GM23338 (cell line): ENCODE measurements at regions not wholly inside any gene's neighbourhood (a gene's known extent, or its start where the extent isn't known, plus 50 kb on each side); places are given as distances from the start of the nearest gene placed in this dataset.

ENCODE experiments used
- ATAC-seq: fragments of 200-7000 bp; cut with Tn5 transposase; 3 replicates; pipeline ENCODE4 v1.9.1; 2020
- DNase-seq: peaks from one replicate; pipeline ENCODE4 v3.0.0-alpha.2; 2015; ENCODE audit warnings: low spot score
- H2AFZ ChIP-seq: fragments of 200-600 bp; sonication (generic); 2 replicates; pipeline ENCODE4 v1.8.0; 2016; ENCODE audit warnings: antibody characterized with exemption, mild to moderate bottlenecking, moderate library complexity
- H3F3A ChIP-seq: fragments of 200-600 bp; sonication (generic); replicated peaks from 2 replicates; pipeline ENCODE4 v1.8.0; 2017; ENCODE audit warnings: antibody characterized with exemption, mixed run types, low read depth
- H3K27ac ChIP-seq: fragments of 200-600 bp; sonication (generic); 2 replicates; pipeline ENCODE4 v1.6.1; 2016; ENCODE audit warnings: low read depth
- H3K27me3 ChIP-seq: fragments of 200-600 bp; sonication (generic); 2 replicates; pipeline ENCODE4 v1.8.0; 2016; ENCODE audit warnings: mild to moderate bottlenecking, mixed run types, moderate library complexity; ENCODE audit not compliant: insufficient read depth
- H3K36me3 ChIP-seq: fragments of 200-600 bp; sonication (generic); 2 replicates; pipeline ENCODE4 v1.8.0; 2016; ENCODE audit warnings: mild to moderate bottlenecking; ENCODE audit not compliant: insufficient read depth
- H3K4me1 ChIP-seq: fragments of 200-600 bp; sonication (generic); 2 replicates; pipeline ENCODE4 v1.8.0; 2016; ENCODE audit warnings: mild to moderate bottlenecking, moderate library complexity; ENCODE audit not compliant: insufficient read depth
- H3K4me2 ChIP-seq: fragments of 200-600 bp; sonication (generic); 2 replicates; pipeline ENCODE4 v1.7.1; 2017; ENCODE audit warnings: mixed run types
- H3K4me3 ChIP-seq: fragments of 200-600 bp; sonication (generic); 2 replicates; pipeline ENCODE4 v1.6.1; 2016; ENCODE audit warnings: mixed run types
- H3K79me2 ChIP-seq: fragments of 200-600 bp; sonication (generic); replicated peaks from 2 replicates; pipeline ENCODE4 v1.8.0; 2017; ENCODE audit warnings: mild to moderate bottlenecking; ENCODE audit not compliant: insufficient read depth
- H3K9me2 ChIP-seq: fragments of 200-600 bp; sonication (generic); 2 replicates; pipeline ENCODE4 v1.8.0; 2017; ENCODE audit not compliant: insufficient read depth
- H4K20me1 ChIP-seq: fragments of 200-600 bp; sonication (generic); replicated peaks from 2 replicates; pipeline ENCODE4 v1.8.0; 2017; ENCODE audit warnings: mild to moderate bottlenecking; ENCODE audit not compliant: insufficient read depth
- H3K27ac Mint-ChIP-seq: 2 replicates; pipeline ENCODE4 v1.8.0; 2020; ENCODE audit warnings: inconsistent platforms, mild to moderate bottlenecking, moderate library complexity, mixed read lengths
- H3K27me3 Mint-ChIP-seq: 3 replicates; pipeline ENCODE4 v1.8.0; 2022; ENCODE audit warnings: low read depth, mild to moderate bottlenecking, moderate library complexity, mixed read lengths, inconsistent platforms; ENCODE audit not compliant: insufficient read depth, poor library complexity
- H3K36me3 Mint-ChIP-seq: 3 replicates; pipeline ENCODE4 v1.8.0; 2021; ENCODE audit warnings: low read depth, mild to moderate bottlenecking, inconsistent platforms, moderate library complexity, mixed read lengths
- H3K4me1 Mint-ChIP-seq: 3 replicates; pipeline ENCODE4 v1.8.0; 2020; ENCODE audit warnings: mild to moderate bottlenecking, inconsistent platforms, mixed read lengths
- H3K4me3 Mint-ChIP-seq: 3 replicates; pipeline ENCODE4 v1.8.0; 2021; ENCODE audit warnings: moderate library complexity, mild to moderate bottlenecking, inconsistent platforms, mixed read lengths
- H3K9me3 Mint-ChIP-seq: 3 replicates; pipeline ENCODE4 v1.8.0; 2020; ENCODE audit warnings: moderate library complexity, mild to moderate bottlenecking, inconsistent platforms, mixed read lengths
- CREB1 ChIP-seq: fragments of 250-450 bp; sonication (Bioruptor Pico); IDR thresholded peaks from 2 replicates; pipeline ENCODE4 v1.5.0; 2020; ENCODE audit warnings: low read depth, mild to moderate bottlenecking, moderate library complexity
- EZH2 ChIP-seq: fragments of 200-600 bp; sonication (generic); IDR thresholded peaks from one replicate; pipeline ENCODE4 v1.8.0; 2017; ENCODE audit warnings: antibody characterized with exemption, mild to moderate bottlenecking, low read depth; ENCODE audit not compliant: unreplicated experiment
- EZH2phosphoT487 ChIP-seq: fragments of 200-600 bp; sonication (generic); IDR thresholded peaks from one replicate; pipeline ENCODE4 v1.8.1; 2018; ENCODE audit warnings: antibody characterized with exemption; ENCODE audit not compliant: unreplicated experiment
- JUNB ChIP-seq: IDR thresholded peaks from one replicate; pipeline ENCODE4 v1.6.1; 2016; ENCODE audit warnings: antibody characterized with exemption; ENCODE audit not compliant: unreplicated experiment
- NANOG ChIP-seq: IDR thresholded peaks from 2 replicates; pipeline ENCODE4 v1.6.1; 2016; ENCODE audit warnings: antibody characterized with exemption, borderline replicate concordance
- POLR2AphosphoS5 ChIP-seq: IDR thresholded peaks from 2 replicates; pipeline ENCODE4 v1.6.1; 2016; ENCODE audit warnings: antibody characterized with exemption, low read depth
- STAT1 ChIP-seq: IDR thresholded peaks from one replicate; pipeline ENCODE4 v1.6.1; 2016; ENCODE audit warnings: antibody characterized with exemption; ENCODE audit not compliant: unreplicated experiment
- ZNF114 ChIP-seq: fragments of 250-450 bp; sonication (Bioruptor Pico); IDR thresholded peaks from 2 replicates; pipeline ENCODE4 v1.5.0; 2020; ENCODE audit warnings: mild to moderate bottlenecking, moderate library complexity
- ZNF331 ChIP-seq: fragments of 250-450 bp; sonication (Bioruptor Pico); IDR thresholded peaks from 2 replicates; pipeline ENCODE4 v1.5.0; 2020; ENCODE audit warnings: low read depth, mild to moderate bottlenecking, moderate library complexity
- ZNF462 ChIP-seq: fragments of 250-450 bp; sonication (Bioruptor Pico); IDR thresholded peaks from 2 replicates; pipeline ENCODE4 v1.5.0; 2020; ENCODE audit warnings: mild to moderate bottlenecking, moderate library complexity
- TF ChIP-seq, protein P1 (sequence below): IDR thresholded peaks from one replicate; pipeline ENCODE4 v1.6.1; 2018; ENCODE audit warnings: antibody characterized with exemption; ENCODE audit not compliant: unreplicated experiment
- TF ChIP-seq, protein P2 (sequence below), 2 experiments: fragments of 200-600 bp in 1 of 2; sonication (generic) in 1 of 2; conservative IDR thresholded peaks; 2 replicates each; pipeline versions ENCODE4 v1.5.1 to v1.6.1; 2016 to 2017; ENCODE audit warnings: antibody characterized with exemption in 2 of 2, low read depth in 2 of 2, mild to moderate bottlenecking in 2 of 2, moderate library complexity in 1 of 2
- TF ChIP-seq, protein P3 (sequence below): IDR thresholded peaks from 2 replicates; pipeline ENCODE4 v1.6.1; 2016; ENCODE audit warnings: antibody characterized with exemption

- H4K20me1 ChIP-seq: no peaks in the 10 kb centered on the region
- Mint-ChIP-seq H3K27me3 (no peaks in the 10 kb centered on the region), H3K36me3 (no peaks in the 10 kb centered on the region; the same call in 2 of the 3 replicates), H3K4me3 (no peak overlapping the region), H3K9me3 (no peaks in the 10 kb centered on the region), H3K4me1 (no peaks in the 10 kb centered on the region), H3K27ac (no peak overlapping the region)
- peaks cover 4% of the 10 kb centered on the region; the same call in 1 of the 2 replicates for H3K36me3 ChIP-seq
- H3K9me2 ChIP-seq: no peaks in the 10 kb centered on the region
- H3K27me3 ChIP-seq: no peaks in the 10 kb centered on the region
- no peaks in the 10 kb centered on the region for H3K79me2 ChIP-seq
- ATAC-seq: no peak
- H2AFZ ChIP-seq: no peak overlapping the region
- no peak overlapping the region for H3K4me2 ChIP-seq
- TF ChIP-seq CREB1 (CRISPR knock-in tag) (no peak), EZH2phosphoT487 (no peak), ZNF331 (CRISPR knock-in tag) (no peak), EZH2 (no peak), JUNB (no peak), POLR2AphosphoS5 (no peak), NANOG (no peak), ZNF462 (CRISPR knock-in tag) (no peak), ZNF114 (CRISPR knock-in tag) (no peak), STAT1 (no peak)
- TF ChIP-seq, protein P1, sequence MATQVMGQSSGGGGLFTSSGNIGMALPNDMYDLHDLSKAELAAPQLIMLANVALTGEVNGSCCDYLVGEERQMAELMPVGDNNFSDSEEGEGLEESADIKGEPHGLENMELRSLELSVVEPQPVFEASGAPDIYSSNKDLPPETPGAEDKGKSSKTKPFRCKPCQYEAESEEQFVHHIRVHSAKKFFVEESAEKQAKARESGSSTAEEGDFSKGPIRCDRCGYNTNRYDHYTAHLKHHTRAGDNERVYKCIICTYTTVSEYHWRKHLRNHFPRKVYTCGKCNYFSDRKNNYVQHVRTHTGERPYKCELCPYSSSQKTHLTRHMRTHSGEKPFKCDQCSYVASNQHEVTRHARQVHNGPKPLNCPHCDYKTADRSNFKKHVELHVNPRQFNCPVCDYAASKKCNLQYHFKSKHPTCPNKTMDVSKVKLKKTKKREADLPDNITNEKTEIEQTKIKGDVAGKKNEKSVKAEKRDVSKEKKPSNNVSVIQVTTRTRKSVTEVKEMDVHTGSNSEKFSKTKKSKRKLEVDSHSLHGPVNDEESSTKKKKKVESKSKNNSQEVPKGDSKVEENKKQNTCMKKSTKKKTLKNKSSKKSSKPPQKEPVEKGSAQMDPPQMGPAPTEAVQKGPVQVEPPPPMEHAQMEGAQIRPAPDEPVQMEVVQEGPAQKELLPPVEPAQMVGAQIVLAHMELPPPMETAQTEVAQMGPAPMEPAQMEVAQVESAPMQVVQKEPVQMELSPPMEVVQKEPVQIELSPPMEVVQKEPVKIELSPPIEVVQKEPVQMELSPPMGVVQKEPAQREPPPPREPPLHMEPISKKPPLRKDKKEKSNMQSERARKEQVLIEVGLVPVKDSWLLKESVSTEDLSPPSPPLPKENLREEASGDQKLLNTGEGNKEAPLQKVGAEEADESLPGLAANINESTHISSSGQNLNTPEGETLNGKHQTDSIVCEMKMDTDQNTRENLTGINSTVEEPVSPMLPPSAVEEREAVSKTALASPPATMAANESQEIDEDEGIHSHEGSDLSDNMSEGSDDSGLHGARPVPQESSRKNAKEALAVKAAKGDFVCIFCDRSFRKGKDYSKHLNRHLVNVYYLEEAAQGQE: no peak
- TF ChIP-seq, protein P2, sequence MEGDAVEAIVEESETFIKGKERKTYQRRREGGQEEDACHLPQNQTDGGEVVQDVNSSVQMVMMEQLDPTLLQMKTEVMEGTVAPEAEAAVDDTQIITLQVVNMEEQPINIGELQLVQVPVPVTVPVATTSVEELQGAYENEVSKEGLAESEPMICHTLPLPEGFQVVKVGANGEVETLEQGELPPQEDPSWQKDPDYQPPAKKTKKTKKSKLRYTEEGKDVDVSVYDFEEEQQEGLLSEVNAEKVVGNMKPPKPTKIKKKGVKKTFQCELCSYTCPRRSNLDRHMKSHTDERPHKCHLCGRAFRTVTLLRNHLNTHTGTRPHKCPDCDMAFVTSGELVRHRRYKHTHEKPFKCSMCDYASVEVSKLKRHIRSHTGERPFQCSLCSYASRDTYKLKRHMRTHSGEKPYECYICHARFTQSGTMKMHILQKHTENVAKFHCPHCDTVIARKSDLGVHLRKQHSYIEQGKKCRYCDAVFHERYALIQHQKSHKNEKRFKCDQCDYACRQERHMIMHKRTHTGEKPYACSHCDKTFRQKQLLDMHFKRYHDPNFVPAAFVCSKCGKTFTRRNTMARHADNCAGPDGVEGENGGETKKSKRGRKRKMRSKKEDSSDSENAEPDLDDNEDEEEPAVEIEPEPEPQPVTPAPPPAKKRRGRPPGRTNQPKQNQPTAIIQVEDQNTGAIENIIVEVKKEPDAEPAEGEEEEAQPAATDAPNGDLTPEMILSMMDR (conservative IDR thresholded peaks at IDR 0.05; ENCODE audit: low read depth in 2 of 2): no peak
- TF ChIP-seq, protein P3, sequence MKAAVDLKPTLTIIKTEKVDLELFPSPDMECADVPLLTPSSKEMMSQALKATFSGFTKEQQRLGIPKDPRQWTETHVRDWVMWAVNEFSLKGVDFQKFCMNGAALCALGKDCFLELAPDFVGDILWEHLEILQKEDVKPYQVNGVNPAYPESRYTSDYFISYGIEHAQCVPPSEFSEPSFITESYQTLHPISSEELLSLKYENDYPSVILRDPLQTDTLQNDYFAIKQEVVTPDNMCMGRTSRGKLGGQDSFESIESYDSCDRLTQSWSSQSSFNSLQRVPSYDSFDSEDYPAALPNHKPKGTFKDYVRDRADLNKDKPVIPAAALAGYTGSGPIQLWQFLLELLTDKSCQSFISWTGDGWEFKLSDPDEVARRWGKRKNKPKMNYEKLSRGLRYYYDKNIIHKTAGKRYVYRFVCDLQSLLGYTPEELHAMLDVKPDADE: no peak
- H3K4me1 ChIP-seq: no peaks in the 10 kb centered on the region
- no peak for DNase-seq
- no peak overlapping the region for H3K4me3 ChIP-seq
- H3F3A ChIP-seq: no peaks in the 10 kb centered on the region
- no peak overlapping the region for H3K27ac ChIP-seq
These were observed 88.2 kb downstream of the TMA16 start for GRCh38 chr4:163582703-163583102.
